ENCODE measurements at regions not wholly inside any gene's neighbourhood (a gene's known extent, or its start where the extent isn't known, plus 50 kb on each side); places are given as distances from the start of the nearest gene placed in this dataset.
A peak's percentile ranks its signal among the peaks of the same experiment; 100 is the strongest.

- intact Hi-C loops (cut with DNase I, micrococcal nuclease) = no loop called here
- no peaks in the 10 kb centered on the region for H3K4me1 ChIP-seq (ENCODE audit: low read depth)
- H3K4me3 ChIP-seq = no peak overlapping the region
- no peaks in the 10 kb centered on the region for H3K9me3 ChIP-seq
- no peak for TF ChIP-seq CTCF (IDR thresholded peaks at IDR 0.05)
- DNase-seq (peak in 1 of 3 donors; percentile 14), ATAC-seq (peak; percentile 73)
- no peaks in the 10 kb centered on the region for H3K36me3 ChIP-seq (ENCODE audit: low read depth)
Observed at GRCh38 chr5:147963948-147964693, 57.8 kb upstream of the C5orf46 start.

DNA sequence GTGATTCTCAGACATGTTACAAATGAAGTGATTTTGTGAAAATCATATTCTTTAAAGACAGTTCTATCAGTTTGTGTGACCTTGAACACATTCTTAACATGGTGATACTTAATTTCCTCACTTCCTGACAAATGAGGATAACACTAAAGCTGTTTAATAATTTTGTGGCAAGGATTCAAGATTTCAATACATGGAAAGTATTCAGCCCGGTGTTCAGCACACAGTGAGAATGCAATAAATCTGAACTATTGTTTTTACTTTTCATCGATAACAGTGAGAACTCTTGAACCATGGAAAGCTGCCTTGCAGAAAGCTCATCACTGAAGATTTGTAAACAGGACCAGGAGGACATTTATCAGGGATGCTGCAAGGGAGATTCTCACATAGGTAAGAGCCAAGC is 57.1 kb upstream of the C5orf46 start:
- H3K9me3 ChIP-seq = no peaks in the 10 kb centered on the region
- no peak for DNase-seq
- intact Hi-C loops (cut with DNase I, micrococcal nuclease) = no loop called here
- no peak overlapping the region for H3K4me3 ChIP-seq
- TF ChIP-seq CTCF (IDR thresholded peaks at IDR 0.05) = no peak
- no peak for ATAC-seq
- no peaks in the 10 kb centered on the region for H3K36me3 ChIP-seq (ENCODE audit: low read depth)
- H3K4me1 ChIP-seq (ENCODE audit: low read depth) = no peaks in the 10 kb centered on the region

DNA sequence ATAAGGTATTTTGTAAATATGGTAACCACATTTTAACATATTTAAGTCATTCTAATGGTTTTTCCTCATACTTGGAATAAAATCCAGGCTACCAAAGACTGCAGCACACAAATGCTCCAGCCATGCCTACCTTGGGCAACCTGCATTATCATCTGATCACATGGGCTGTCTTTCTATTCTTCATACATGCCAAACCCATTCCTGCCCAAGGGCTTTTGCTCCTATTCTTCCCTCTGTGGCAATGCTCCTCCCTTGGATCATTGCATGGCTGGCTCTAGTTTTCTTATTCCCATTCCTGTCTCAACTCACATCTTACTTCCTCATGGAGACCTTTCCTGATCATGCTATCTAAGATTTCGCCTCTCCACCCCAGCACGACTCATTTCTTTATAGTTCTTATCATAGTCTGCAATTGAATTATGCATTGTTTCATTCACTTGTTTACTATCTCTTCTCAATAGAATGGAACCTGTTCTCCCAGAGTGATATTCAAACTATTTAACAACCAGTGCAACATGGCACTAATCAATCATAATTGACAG is 54.9 kb upstream of the C5orf46 start:
- Histone ChIP-seq H3K9me3 (no peaks in the 10 kb centered on the region), H3K4me1 (ENCODE audit: low read depth) (no peaks in the 10 kb centered on the region), H3K4me3 (no peak overlapping the region), H3K36me3 (ENCODE audit: low read depth) (no peaks in the 10 kb centered on the region)
- TF ChIP-seq CTCF (IDR thresholded peaks at IDR 0.05) = no peak
- intact Hi-C loops (cut with DNase I, micrococcal nuclease) = no loop called here
- peak in 1 of 3 donors; percentile 6 for DNase-seq
- peak; percentile 74 for ATAC-seq

GRCh38 chr5:147957901-147958300 is 51.6 kb upstream of the C5orf46 start:
- Histone ChIP-seq H3K36me3 (ENCODE audit: low read depth) (no peaks in the 10 kb centered on the region), H3K9me3 (no peaks in the 10 kb centered on the region), H3K4me3 (no peak overlapping the region), H3K4me1 (ENCODE audit: low read depth) (no peaks in the 10 kb centered on the region)
- intact Hi-C loops (cut with DNase I, micrococcal nuclease) = loop anchor here in 1 of 2 donors (10.0 kb wide), 1 partner anchor 167 kb away; no protein-coding TSS in a partner anchor
- TF ChIP-seq CTCF (IDR thresholded peaks at IDR 0.05) = no peak
- no peak for DNase-seq
- no peak for ATAC-seq

DNA sequence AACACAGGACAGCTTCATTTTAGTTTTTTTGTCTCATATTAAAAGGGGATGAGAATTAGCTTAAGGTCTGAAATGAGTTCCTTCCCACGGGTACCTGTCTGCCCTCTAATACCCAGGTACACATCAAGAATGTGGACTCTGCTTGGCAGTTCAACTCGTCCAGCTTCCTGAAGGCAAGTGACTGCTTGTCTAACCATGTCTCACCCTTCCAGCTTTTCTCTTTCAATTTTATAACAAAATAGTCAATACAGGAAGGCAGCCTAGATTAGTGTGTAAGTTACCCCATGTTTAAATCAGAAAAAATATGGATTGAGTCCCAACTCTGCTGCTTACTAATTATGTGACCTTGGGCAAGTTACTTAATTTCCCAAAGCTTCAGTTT is 50.5 kb upstream of the C5orf46 start:
- Histone ChIP-seq H3K4me3 (no peak overlapping the region), H3K36me3 (ENCODE audit: low read depth) (no peaks in the 10 kb centered on the region), H3K4me1 (ENCODE audit: low read depth) (no peaks in the 10 kb centered on the region), H3K9me3 (no peaks in the 10 kb centered on the region)
- DNase-seq (no peak), ATAC-seq (no peak)
- intact Hi-C loops (cut with DNase I, micrococcal nuclease) = loop anchor here in 1 of 2 donors (10.0 kb wide), 1 partner anchor 168 kb away; no protein-coding TSS in a partner anchor
- TF ChIP-seq CTCF (IDR thresholded peaks at IDR 0.05) = no peak
